GM12878 (cell line): ENCODE measurements at regions not wholly inside any gene's neighbourhood (a gene's known extent, or its start where the extent isn't known, plus 50 kb on each side); places are given as distances from the start of the nearest gene placed in this dataset.

Experiments
- ATAC-seq: fragments of 200-7000 bp; cut with Tn5 transposase; 3 replicates; pipeline ENCODE4 v1.9.1; 2020; ENCODE audit warnings: mild to moderate bottlenecking, moderate library complexity
- BruUV-seq: library from RNA; stranded (reverse); fragments of 400-500 nt; replicated peaks from 2 replicates; lab custom pipeline; 2021; lab: Mats Ljungman, UMichigan
- CTCF ChIA-PET: fragments of 300-600 bp; sonication (Branson Sonifier 250); formaldehyde crosslinking; extraction: SDS; loops from one replicate; lab custom pipeline; 2021; ENCODE audit warnings: inconsistent platforms; lab: Yijun Ruan, JAX
- POLR2A ChIA-PET: fragments of 350-600 bp; formaldehyde crosslinking; extraction: SDS; loops from one replicate; lab custom pipeline; 2021; ENCODE audit warnings: inconsistent platforms; lab: Charles Lee
- RAD21 ChIA-PET: fragments of 300-600 bp; sonication (Branson Sonifier 250); formaldehyde crosslinking; loops from one replicate; lab custom pipeline; 2023; ENCODE audit warnings: antibody characterized with exemption; ENCODE audit not compliant: unreplicated experiment; lab: Charles Lee
- SMC1A ChIA-PET: fragments of 300-600 bp; sonication (Branson Sonifier 250); formaldehyde crosslinking; loops from one replicate; lab custom pipeline; 2023; ENCODE audit not compliant: unreplicated experiment, uncharacterized antibody; lab: Charles Lee
- DNase-seq: peaks from one replicate; pipeline ENCODE4 v3.0.0-alpha.2; 2011; ENCODE audit warnings: low read depth, low spot score
- FAIRE-seq: peaks from 3 replicates; lab custom pipeline; 2011; peaks lifted over from hg19 to GRCh38; lab: Jason Lieb, UNC
- H2AFZ ChIP-seq: 2 replicates; pipeline ENCODE4 v1.6.0; 2011; ENCODE audit warnings: low read depth, low read length, control low read depth; ENCODE audit not compliant: control insufficient read depth
- H3K27ac ChIP-seq: 2 replicates; pipeline ENCODE4 v1.5.1; 2011; ENCODE audit warnings: control low read depth; ENCODE audit not compliant: control insufficient read depth, insufficient read depth
- H3K27me3 ChIP-seq, 2 experiments: replicated peaks in 1 of 2; 2 replicates each; pipeline versions ENCODE4 v1.6.0 to v1.6.1; 2011; ENCODE audit warnings: low read length in 1 of 2; ENCODE audit not compliant: control insufficient read depth in 2 of 2, insufficient read depth in 2 of 2
- H3K36me3 ChIP-seq, 2 experiments: 2 replicates each; pipeline ENCODE4 v1.5.1; 2011; ENCODE audit warnings: low read length in 1 of 2; ENCODE audit not compliant: control insufficient read depth in 2 of 2, insufficient read depth in 2 of 2
- H3K4me1 ChIP-seq: 2 replicates; pipeline ENCODE4 v1.6.1; 2011; ENCODE audit warnings: mild to moderate bottlenecking, low read length, moderate library complexity, mixed read lengths; ENCODE audit not compliant: control insufficient read depth, insufficient read depth
- H3K4me2 ChIP-seq: 2 replicates; pipeline ENCODE4 v1.6.0; 2011; ENCODE audit warnings: control low read depth; ENCODE audit not compliant: control insufficient read depth, insufficient read depth
- H3K4me3 ChIP-seq: fragments of 200-600 bp; sonication (generic); 2 replicates; pipeline ENCODE4 v1.5.1; 2016
- H3K79me2 ChIP-seq: 2 replicates; pipeline ENCODE4 v1.6.0; 2011; ENCODE audit warnings: low read length; ENCODE audit not compliant: control insufficient read depth, insufficient read depth
- H3K9ac ChIP-seq: 2 replicates; pipeline ENCODE4 v1.8.0; 2011; ENCODE audit warnings: low read length, control low read depth, mixed read lengths; ENCODE audit not compliant: control insufficient read depth, insufficient read depth
- H3K9me3 ChIP-seq: replicated peaks from 3 replicates; pipeline ENCODE4 v1.5.1; 2011; ENCODE audit warnings: mild to moderate bottlenecking, low read length; ENCODE audit not compliant: control insufficient read depth, insufficient read depth
- H4K20me1 ChIP-seq: 2 replicates; pipeline ENCODE4 v1.6.0; 2011; ENCODE audit not compliant: control insufficient read depth, insufficient read depth
- ATF7 ChIP-seq: fragments of 450-650 bp; IDR thresholded peaks from 2 replicates; pipeline ENCODE4 v1.6.1; 2016; ENCODE audit warnings: low read depth, mild to moderate bottlenecking
- BACH1 ChIP-seq: fragments of 450-650 bp; IDR thresholded peaks from 2 replicates; pipeline ENCODE4 v1.6.1; 2017; ENCODE audit warnings: mild to moderate bottlenecking, borderline replicate concordance
- CREM ChIP-seq: IDR thresholded peaks from 2 replicates; pipeline ENCODE4 v1.6.1; 2014; ENCODE audit warnings: antibody characterized with exemption, low read depth
- DPF2 ChIP-seq: fragments of 450-650 bp; IDR thresholded peaks from 2 replicates; pipeline ENCODE4 v1.6.1; 2017; ENCODE audit warnings: mild to moderate bottlenecking
- E4F1 ChIP-seq: fragments of 450-650 bp; IDR thresholded peaks from 2 replicates; pipeline ENCODE4 v1.6.1; 2018; ENCODE audit warnings: borderline replicate concordance, mild to moderate bottlenecking; ENCODE audit not compliant: partially characterized antibody
- GATAD2B ChIP-seq: fragments of 450-650 bp; conservative IDR thresholded peaks from 2 replicates; pipeline ENCODE4 v1.6.1; 2017; ENCODE audit warnings: low read depth, mild to moderate bottlenecking, moderate library complexity
- MTA3 ChIP-seq: IDR thresholded peaks from 2 replicates; pipeline ENCODE4 v1.6.1; 2012; ENCODE audit warnings: low read length, inconsistent platforms, borderline replicate concordance
- MXI1 ChIP-seq: fragments of 150-350 bp; IDR thresholded peaks from 2 replicates; pipeline ENCODE4 v1.6.1; 2011; ENCODE audit warnings: low read depth, mild to moderate bottlenecking, inconsistent platforms, low read length, improper control_type of control experiment
- NFYB ChIP-seq: IDR thresholded peaks from 2 replicates; pipeline ENCODE4 v1.6.1; 2011; ENCODE audit warnings: low read depth, mild to moderate bottlenecking, low read length, improper control_type of control experiment, moderate library complexity; ENCODE audit not compliant: insufficient read depth
- NR2C1 ChIP-seq: fragments of 450-650 bp; IDR thresholded peaks from 2 replicates; pipeline ENCODE4 v1.6.1; 2017; ENCODE audit warnings: antibody characterized with exemption, mild to moderate bottlenecking, moderate library complexity
- SRF ChIP-seq, 2 experiments: IDR thresholded peaks; 2 replicates each; pipeline ENCODE4 v1.6.1; 2011; ENCODE audit warnings: low read depth in 2 of 2, low read length in 2 of 2, mild to moderate bottlenecking in 1 of 2, moderate library complexity in 1 of 2
- STAT1 ChIP-seq: fragments of 450-650 bp; conservative IDR thresholded peaks from 2 replicates; pipeline ENCODE4 v1.6.1; 2014; ENCODE audit warnings: antibody characterized with exemption, mild to moderate bottlenecking
- SUPT20H ChIP-seq: IDR thresholded peaks from 2 replicates; pipeline ENCODE4 v1.6.1; 2011; ENCODE audit warnings: low read depth, mild to moderate bottlenecking, low read length, moderate library complexity, borderline replicate concordance; ENCODE audit not compliant: control insufficient read depth
- TAF1 ChIP-seq: IDR thresholded peaks from 2 replicates; pipeline ENCODE4 v1.6.1; 2011; ENCODE audit warnings: mild to moderate bottlenecking, low read depth, low read length, borderline replicate concordance
- TARDBP ChIP-seq: IDR thresholded peaks from 2 replicates; pipeline ENCODE4 v1.6.1; 2016; ENCODE audit warnings: borderline replicate concordance
- ZSCAN29 ChIP-seq: fragments of 450-650 bp; IDR thresholded peaks from 2 replicates; pipeline ENCODE4 v1.6.1; 2017; ENCODE audit warnings: mild to moderate bottlenecking, moderate library complexity
- ZZZ3 ChIP-seq: IDR thresholded peaks from 2 replicates; pipeline ENCODE4 v1.6.1; 2011; ENCODE audit warnings: low read depth; ENCODE audit not compliant: control insufficient read depth, insufficient read length
- WGBS: methylation state at CpG from one replicate; pipeline ENCODE4 v1.1.6; 2016; ENCODE audit warnings: low lambda C conversion rate; ENCODE audit not compliant: insufficient replicate concordance, insufficient coverage; ENCODE audit errors: missing lambda C conversion rate; 5-methylcytosine and 5-hydroxymethylcytosine counted together
- in situ Hi-C: fragments of 300-500 bp; cut with MboI; formaldehyde crosslinking; loops from 9 replicates; pipeline ENCODE4 v1.14.3; 2018; ENCODE audit warnings: mixed read lengths
- intact Hi-C: fragments of 100-400 bp; cut with micrococcal nuclease; formaldehyde crosslinking; loops from one replicate; pipeline ENCODE4 v1.14.2; 2022; ENCODE audit not compliant: unreplicated experiment
- TF ChIP-seq, protein P1 (sequence below): fragments of 450-650 bp; formaldehyde crosslinking; IDR thresholded peaks from 2 replicates; pipeline ENCODE4 v1.4.0; 2022; ENCODE audit warnings: mild to moderate bottlenecking, moderate library complexity

DNA sequence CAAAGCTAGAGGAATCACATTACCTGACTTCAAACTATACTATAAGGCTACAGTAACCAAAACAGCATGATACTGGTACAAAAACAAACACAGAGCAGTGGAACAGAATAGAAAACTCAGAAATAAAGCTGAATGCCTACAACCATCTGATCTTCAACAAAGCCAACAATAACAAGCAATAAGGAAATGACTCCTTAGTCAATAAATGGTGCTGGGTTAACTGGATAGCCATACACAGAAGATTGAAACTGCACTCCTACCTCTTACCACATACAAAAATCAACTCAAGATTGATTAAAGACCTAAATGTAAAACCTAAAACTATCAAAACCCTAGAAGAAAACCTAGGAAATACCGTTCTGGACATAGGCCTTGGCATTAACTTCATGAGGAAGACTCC, 182.6 kb upstream of the CNOT2 start:
- BruUV-seq = no TSS peak
- H4K20me1 ChIP-seq = no peaks in the 10 kb centered on the region
- H3K9me3 ChIP-seq = no peaks in the 10 kb centered on the region
- intact Hi-C loops = no loop called here
- H3K4me1 ChIP-seq = no peaks in the 10 kb centered on the region
- 0% methylated on average over 1 of the region's 1 CpG for WGBS
- no peaks in the 10 kb centered on the region for H3K27me3 ChIP-seq
- ChIA-PET CTCF (no interaction called here), RAD21 (no interaction called here), SMC1A (no interaction called here)
- H3K36me3 ChIP-seq = no peaks in the 10 kb centered on the region
- no peak overlapping the region for H3K4me3 ChIP-seq
- no peak overlapping the region for H3K9ac ChIP-seq
- DNase-seq = no peak
- TF ChIP-seq CREM (no peak), NR2C1 (no peak), NFYB (no peak), STAT1 (no peak), DPF2 (no peak), SUPT20H (no peak), ZZZ3 (no peak), GATAD2B (no peak), MTA3 (no peak), ATF7 (no peak), TARDBP (no peak), MXI1 (no peak), BACH1 (no peak), ZSCAN29 (no peak), E4F1 (no peak), SRF (IDR thresholded peaks at IDR 0.05; ENCODE audit: low read depth in 2 of 2, low read length in 2 of 2) (no peak), TAF1 (no peak)
- TF ChIP-seq, protein P1, sequence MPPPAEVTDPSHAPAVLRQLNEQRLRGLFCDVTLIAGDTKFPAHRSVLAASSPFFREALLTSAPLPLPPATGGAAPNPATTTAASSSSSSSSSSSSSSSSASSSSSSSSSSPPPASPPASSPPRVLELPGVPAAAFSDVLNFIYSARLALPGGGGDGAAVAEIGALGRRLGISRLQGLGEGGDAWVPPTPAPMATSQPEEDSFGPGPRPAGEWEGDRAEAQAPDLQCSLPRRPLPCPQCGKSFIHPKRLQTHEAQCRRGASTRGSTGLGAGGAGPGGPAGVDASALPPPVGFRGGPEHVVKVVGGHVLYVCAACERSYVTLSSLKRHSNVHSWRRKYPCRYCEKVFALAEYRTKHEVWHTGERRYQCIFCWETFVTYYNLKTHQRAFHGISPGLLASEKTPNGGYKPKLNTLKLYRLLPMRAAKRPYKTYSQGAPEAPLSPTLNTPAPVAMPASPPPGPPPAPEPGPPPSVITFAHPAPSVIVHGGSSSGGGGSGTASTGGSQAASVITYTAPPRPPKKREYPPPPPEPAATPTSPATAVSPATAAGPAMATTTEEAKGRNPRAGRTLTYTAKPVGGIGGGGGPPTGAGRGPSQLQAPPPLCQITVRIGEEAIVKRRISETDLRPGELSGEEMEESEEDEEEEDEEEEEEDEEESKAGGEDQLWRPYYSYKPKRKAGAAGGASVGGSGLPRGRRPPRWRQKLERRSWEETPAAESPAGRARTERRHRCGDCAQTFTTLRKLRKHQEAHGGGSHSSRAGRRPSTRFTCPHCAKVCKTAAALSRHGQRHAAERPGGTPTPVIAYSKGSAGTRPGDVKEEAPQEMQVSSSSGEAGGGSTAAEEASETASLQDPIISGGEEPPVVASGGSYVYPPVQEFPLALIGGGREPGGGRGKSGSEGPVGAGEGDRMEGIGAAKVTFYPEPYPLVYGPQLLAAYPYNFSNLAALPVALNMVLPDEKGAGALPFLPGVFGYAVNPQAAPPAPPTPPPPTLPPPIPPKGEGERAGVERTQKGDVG = no peak
- TF ChIP-seq, all 136 proteins: peak for 0
- FAIRE-seq (no peak), ATAC-seq (no peak)
- POLR2A ChIA-PET = no interaction called here
- Histone ChIP-seq H3K27ac (no peak overlapping the region), H3K79me2 (no peaks in the 10 kb centered on the region), H2AFZ (no peak overlapping the region), H3K4me2 (no peak overlapping the region)
- in situ Hi-C loops = no loop called here
